KMS-11 (cell line): ENCODE measurements at regions not wholly inside any gene's neighbourhood (a gene's known extent, or its start where the extent isn't known, plus 50 kb on each side); places are given as distances from the start of the nearest gene placed in this dataset.

Experiments
- H2AFZ ChIP-seq: fragments of 200-600 bp; sonication (generic); 2 replicates; pipeline ENCODE4 v1.6.1; 2016; ENCODE audit warnings: antibody characterized with exemption, mixed run types, low read depth
- H3K27ac ChIP-seq: fragments of 200-600 bp; sonication (generic); 2 replicates; pipeline ENCODE4 v1.6.1; 2016; ENCODE audit warnings: mild to moderate bottlenecking, mixed run types
- H3K27me3 ChIP-seq: fragments of 200-600 bp; sonication (generic); 2 replicates; pipeline ENCODE4 v1.6.1; 2017; ENCODE audit warnings: mild to moderate bottlenecking, low read depth, mixed run types, moderate library complexity; ENCODE audit not compliant: insufficient read depth
- H3K36me3 ChIP-seq: fragments of 200-600 bp; sonication (generic); 2 replicates; pipeline ENCODE4 v1.6.1; 2017; ENCODE audit warnings: mild to moderate bottlenecking, mixed run types; ENCODE audit not compliant: insufficient read depth
- H3K4me1 ChIP-seq: fragments of 200-600 bp; sonication (generic); 2 replicates; pipeline ENCODE4 v1.6.1; 2016; ENCODE audit warnings: mild to moderate bottlenecking, low read depth, mixed run types; ENCODE audit not compliant: poor library complexity, severe bottlenecking
- H3K4me2 ChIP-seq: fragments of 200-600 bp; sonication (generic); 2 replicates; pipeline ENCODE4 v1.7.0; 2016; ENCODE audit warnings: mild to moderate bottlenecking, mixed run types
- H3K4me3 ChIP-seq: fragments of 200-600 bp; sonication (generic); IDR thresholded peaks from 2 replicates; pipeline ENCODE4 v1.6.1; 2017; ENCODE audit warnings: low read depth, low read length, mixed read lengths; ENCODE audit not compliant: insufficient read depth
- H3K79me2 ChIP-seq: fragments of 200-600 bp; sonication (generic); 2 replicates; pipeline ENCODE4 v1.6.1; 2016; ENCODE audit warnings: low read depth, mixed run types; ENCODE audit not compliant: insufficient read depth
- H3K9ac ChIP-seq: fragments of 200-600 bp; sonication (generic); 2 replicates; pipeline ENCODE4 v1.6.1; 2016; ENCODE audit warnings: mild to moderate bottlenecking, mixed run types
- H4K20me1 ChIP-seq: fragments of 200-600 bp; sonication (generic); 2 replicates; pipeline ENCODE4 v1.6.1; 2016; ENCODE audit warnings: mild to moderate bottlenecking, mixed run types; ENCODE audit not compliant: insufficient read depth
- CTCF ChIP-seq: fragments of 200-600 bp; sonication (generic); conservative IDR thresholded peaks from 2 replicates; pipeline ENCODE4 v1.6.1; 2017; ENCODE audit warnings: low read depth, mild to moderate bottlenecking, antibody characterized with exemption, low read length, moderate library complexity, mixed read lengths

- no peak overlapping the region for H3K27ac ChIP-seq
- H2AFZ ChIP-seq: no peak overlapping the region
- H4K20me1 ChIP-seq: no peaks in the 10 kb centered on the region
- H3K36me3 ChIP-seq: no peaks in the 10 kb centered on the region
- no peak overlapping the region for H3K4me3 ChIP-seq
- no peaks in the 10 kb centered on the region for H3K79me2 ChIP-seq
- H3K9ac ChIP-seq: no peak overlapping the region
- H3K4me1 ChIP-seq: no peaks in the 10 kb centered on the region
- no peak for TF ChIP-seq CTCF
- no peaks in the 10 kb centered on the region for H3K27me3 ChIP-seq
- no peak overlapping the region for H3K4me2 ChIP-seq
Measured at GRCh38 chr18:2444201-2444875, 127.0 kb downstream of the METTL4 start.

GRCh38 chr18:2448565-2449151 lies 122.6 kb downstream of the METTL4 start:
- Histone ChIP-seq H3K9ac (no peak overlapping the region), H3K36me3 (no peaks in the 10 kb centered on the region), H3K4me2 (no peak overlapping the region), H4K20me1 (no peaks in the 10 kb centered on the region), H3K4me3 (no peak overlapping the region), H2AFZ (no peak overlapping the region), H3K27ac (no peak overlapping the region), H3K27me3 (no peaks in the 10 kb centered on the region), H3K79me2 (no peaks in the 10 kb centered on the region), H3K4me1 (no peaks in the 10 kb centered on the region)
- TF ChIP-seq CTCF: no peak

DNA sequence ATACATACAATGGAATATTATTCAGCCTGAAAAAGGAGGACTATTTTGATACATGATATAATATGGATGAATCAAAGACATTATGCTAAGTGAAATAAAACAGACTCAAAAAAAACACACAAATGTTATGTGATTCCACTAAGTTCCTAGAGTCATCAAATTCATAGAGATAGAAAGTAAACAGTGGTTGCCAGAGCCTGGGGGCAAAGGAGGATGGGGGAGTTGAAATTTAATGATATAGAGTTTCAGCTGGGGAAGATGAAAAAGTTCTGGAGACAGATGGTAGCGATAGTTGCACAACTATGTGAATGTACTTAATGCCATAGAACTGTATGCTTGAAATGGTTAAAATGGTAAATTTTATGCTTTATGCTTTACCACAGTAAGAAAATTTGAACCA lies 119.7 kb downstream of the METTL4 start:
- no peaks in the 10 kb centered on the region for H4K20me1 ChIP-seq
- no peak overlapping the region for H3K9ac ChIP-seq
- no peak overlapping the region for H2AFZ ChIP-seq
- no peaks in the 10 kb centered on the region for H3K27me3 ChIP-seq
- H3K4me1 ChIP-seq: no peaks in the 10 kb centered on the region
- no peak for TF ChIP-seq CTCF
- H3K4me2 ChIP-seq: no peak overlapping the region
- no peaks in the 10 kb centered on the region for H3K36me3 ChIP-seq
- H3K4me3 ChIP-seq: no peak overlapping the region
- H3K79me2 ChIP-seq: no peaks in the 10 kb centered on the region
- no peak overlapping the region for H3K27ac ChIP-seq

GRCh38 chr18:2459886-2460285 lies 111.4 kb downstream of the METTL4 start:
- H3K9ac ChIP-seq: no peak overlapping the region
- H3K4me1 ChIP-seq: no peaks in the 10 kb centered on the region
- H3K79me2 ChIP-seq: no peaks in the 10 kb centered on the region
- H3K27me3 ChIP-seq: no peaks in the 10 kb centered on the region
- no peak overlapping the region for H2AFZ ChIP-seq
- no peak overlapping the region for H3K4me2 ChIP-seq
- H4K20me1 ChIP-seq: no peaks in the 10 kb centered on the region
- no peaks in the 10 kb centered on the region for H3K36me3 ChIP-seq
- no peak overlapping the region for H3K4me3 ChIP-seq
- TF ChIP-seq CTCF: no peak
- no peak overlapping the region for H3K27ac ChIP-seq
